Inferior parietal cortex (tissue), 1 donor: ENCODE measurements at regions not wholly inside any gene's neighbourhood (a gene's known extent, or its start where the extent isn't known, plus 50 kb on each side); places are given as distances from the start of the nearest gene placed in this dataset.

Source experiments
- DNase-seq: peaks from one replicate; pipeline ENCODE4 v3.0.0-alpha.2; 2016; ENCODE audit errors: extremely low spot score

DNA sequence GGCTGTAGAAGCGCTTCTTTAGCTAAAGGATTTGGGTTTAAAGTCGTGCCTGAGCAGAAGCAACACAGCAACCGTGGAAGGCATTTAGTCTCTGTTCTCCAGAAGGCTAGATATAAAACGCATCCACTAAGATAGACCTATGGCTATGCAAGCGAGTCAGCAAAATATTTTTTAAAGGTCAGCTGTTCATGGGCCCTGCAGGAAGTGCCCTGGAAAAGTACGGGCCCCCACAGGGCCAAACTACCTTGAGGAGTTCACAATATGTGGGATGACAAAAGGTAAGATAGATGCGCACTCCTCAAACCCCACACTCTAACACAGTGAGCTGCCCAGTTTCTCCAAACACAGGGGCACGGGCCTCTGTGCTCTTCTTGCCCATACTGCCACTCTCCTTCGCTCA, 261.6 kb downstream of the VPS13C start:
- no peak for DNase-seq

DNA sequence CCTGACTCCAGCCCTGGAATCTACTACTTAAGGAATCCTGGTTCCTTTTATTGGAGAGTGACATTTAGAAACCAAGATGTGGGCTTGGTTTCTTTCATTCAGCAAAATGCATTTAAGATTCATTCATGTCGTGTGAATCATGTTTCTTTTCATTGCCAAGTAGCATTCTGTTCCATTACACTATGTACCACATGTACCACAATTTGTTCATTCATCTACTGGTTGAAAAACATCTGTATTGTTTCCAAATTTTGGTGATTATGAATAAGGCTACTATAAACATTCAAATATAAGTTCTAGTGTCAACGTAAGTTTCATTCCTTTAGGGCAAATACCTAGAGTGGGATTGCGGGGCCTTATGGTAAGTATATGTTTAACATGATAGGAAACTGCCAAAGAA, 264.2 kb downstream of the VPS13C start:
- no peak for DNase-seq

DNA sequence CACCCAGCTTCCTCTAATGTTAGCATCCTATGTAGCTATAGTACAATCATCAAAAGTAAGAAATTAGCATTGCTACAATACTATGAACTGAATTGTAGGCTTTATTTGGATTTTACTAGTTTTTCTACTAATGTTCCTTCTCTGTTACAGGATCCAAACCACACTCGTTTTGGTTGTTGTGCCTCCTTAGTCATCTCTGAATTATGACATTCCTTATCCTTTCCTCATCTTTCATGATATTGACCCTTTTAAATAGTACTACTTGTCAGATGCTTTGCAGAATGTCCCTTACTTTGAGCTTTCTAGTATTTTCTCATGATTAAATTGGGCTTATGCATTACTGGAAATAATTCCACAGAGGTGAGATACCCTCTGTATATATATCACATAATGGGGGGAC, 265.4 kb downstream of the VPS13C start:
- DNase-seq: no peak

DNA sequence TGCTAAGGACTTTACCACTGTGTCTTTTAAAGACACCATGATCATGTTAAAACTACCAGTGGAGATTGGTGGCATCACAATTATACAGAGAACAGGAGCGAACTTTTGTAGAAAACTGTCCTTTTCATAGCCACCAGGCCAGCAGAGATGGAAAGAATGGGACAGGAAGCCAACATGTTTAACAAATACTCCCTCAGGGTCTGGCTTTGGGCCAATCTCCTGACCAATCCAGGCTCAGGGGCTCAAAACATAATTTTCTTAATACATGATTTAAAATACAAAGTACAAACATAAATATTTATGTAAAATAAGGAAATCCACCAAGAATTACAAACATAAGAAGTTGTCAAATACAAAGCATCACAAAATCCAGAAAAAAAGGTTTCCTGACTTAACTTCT, 266.0 kb downstream of the VPS13C start:
- DNase-seq: no peak

DNA sequence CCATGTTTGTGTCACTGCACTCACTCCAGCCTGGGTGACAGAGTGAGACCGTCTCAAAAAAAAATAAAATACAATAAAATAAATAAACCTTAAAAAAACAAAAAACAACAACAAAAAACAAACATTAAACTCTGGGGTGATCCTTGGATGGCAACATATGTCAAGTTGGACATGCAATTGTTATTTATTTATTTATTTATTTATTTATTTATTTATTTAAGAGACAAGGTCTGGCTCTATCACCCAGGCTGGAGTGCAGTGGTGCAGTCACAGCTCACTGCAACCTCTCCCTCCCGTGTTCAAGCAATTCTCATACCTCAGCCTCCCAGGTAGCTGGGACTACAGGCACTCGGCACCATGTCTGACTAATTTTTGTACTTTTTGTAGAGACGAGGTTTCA, 275.5 kb downstream of the VPS13C start:
- no peak for DNase-seq

DNA sequence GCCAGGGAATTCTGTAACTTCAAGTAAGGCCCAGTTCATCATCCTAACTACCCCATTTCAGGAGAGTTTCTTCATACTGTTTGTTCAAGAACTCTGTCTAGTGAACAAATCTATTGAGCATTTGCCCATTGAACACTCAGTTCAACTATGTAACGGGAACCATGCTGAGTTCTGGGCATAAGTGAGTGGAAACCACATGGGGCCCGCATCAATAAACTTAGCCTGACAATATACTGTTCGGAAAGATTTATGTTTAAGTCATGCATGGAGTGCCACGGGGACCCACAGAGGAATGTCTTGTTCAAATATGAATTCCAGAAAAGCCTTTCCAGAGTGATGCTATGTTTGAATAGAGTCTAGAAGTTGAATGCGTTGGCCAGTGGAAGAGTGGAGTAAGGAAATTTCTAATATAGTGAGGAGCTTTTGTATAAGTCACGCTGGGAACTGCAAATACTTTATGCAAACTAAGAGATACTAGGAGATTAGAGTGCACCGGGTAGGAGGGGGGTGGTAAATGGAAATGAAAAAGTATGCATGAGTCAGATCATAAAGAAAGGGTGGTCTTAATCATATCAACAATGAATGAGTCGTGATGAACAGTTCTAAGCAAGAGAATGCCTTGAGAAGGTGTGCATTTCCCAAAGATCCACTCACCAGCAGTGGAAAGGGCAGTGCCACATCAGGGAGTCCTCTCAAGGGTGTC, 279.8 kb downstream of the VPS13C start:
- no peak for DNase-seq

DNA sequence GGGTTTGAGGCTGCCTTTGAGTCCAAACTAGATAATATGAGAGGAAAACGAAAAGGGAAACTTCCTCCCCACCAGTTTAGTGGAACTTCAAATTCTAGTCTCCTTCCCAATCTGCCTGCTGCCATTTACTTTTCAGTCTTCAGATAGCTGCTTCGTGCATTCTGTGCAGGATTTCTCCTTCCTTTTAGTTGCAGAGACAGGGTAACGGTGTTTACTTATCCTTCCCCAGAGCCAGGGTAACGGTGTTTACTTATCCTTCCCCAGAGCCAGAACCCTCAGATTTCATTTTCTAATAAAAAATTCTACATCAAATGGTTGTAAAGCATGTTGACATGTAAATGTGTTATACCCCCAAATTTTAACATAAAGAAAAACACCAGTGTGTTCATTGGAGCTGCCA, 282.6 kb downstream of the VPS13C start:
- no peak for DNase-seq

DNA sequence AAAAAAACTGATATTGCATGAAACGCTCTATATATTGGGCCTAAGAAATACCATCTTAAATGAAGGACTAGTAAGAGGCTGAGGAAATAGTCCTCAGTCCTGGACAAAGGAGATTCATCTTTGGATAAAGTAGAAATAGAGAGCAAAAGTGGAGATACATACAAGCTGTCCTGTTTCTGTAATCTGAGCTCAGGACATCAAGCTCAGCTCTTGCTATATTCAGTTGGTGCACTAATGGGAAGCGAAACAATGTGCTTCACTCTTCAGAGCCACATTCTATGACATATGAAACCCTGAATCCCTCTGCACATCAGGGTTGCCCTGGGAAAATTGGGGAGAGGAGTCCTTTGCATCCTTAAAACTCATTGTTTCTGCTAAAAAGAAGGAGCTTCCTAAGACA, 290.7 kb downstream of the VPS13C start:
- DNase-seq: no peak

DNA sequence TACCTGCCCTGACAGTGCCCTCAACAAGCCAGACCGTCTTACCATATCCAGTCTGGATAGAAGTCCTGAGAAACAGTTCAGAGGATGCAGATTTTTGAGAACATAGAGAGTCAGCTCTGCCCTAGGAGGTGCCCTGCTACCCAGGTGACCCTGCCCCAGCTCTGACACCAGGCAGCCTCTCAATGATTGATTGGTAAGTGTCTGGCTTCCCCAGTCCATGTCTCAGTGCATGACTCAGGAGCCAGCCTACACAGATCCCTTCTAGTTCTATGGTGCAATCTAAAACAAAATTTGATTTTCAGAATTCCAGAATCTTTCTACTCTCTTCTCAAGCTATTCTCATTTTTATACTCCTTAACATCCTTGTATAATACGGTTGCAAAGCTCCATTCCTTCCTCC, 292.1 kb downstream of the VPS13C start:
- DNase-seq: no peak

DNA sequence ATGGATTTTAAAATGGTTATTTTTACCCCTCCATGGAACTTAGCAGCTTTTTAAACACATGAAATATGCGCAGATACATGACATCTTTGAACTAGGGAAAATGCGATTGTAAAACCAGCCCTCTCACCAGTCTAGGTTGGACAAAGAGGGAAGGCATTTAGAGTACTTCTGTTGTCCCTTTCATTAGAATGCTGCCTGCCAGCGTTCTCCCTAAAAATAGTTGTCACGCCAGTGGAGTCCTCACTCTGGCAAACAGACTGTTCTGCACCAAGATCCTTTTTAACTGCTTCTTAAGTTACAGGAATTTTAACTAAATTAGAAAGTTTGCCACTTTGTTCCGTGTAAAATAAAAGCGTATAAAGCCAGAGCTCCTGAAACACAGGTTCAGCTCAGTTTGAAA, 295.3 kb downstream of the VPS13C start:
- peak; percentile 29 for DNase-seq

DNA sequence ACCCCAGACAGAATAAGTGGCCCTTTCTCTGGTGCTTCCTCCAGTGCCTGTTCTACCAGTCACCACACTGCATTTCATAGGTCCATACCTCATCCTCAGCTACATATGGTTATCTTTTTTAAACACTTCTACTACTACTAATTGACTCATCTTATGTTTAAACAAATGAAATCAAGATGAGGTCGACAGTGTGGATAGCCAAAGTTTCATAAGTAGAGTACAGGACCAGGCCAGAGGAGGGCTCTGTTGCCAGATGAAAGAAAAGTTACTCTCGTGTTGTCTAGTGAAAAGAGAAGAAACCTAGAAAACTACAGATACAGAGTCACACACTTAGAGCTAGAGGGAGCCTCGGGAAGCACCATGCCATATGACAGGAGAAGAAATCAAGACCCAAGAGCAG, 296.1 kb downstream of the VPS13C start:
- DNase-seq: no peak

DNA sequence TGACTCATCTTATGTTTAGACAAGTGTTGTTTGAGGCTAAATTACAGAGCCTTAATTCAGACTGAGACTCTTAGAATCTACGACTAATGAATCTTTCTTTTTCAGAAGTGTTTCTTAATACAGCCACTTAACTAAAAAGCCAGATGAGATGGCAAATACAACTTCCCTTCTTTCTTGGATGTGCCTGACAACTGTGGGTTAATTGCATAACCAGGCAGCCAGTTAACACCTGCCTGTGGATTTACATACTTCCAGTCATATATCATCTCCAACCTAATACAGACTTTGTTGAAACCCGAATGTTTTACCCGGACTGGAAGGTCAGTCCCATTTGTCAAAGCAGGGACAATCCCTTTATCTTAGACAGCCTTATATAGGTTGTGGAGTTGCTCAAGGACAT, 297.6 kb downstream of the VPS13C start:
- DNase-seq: no peak

DNA sequence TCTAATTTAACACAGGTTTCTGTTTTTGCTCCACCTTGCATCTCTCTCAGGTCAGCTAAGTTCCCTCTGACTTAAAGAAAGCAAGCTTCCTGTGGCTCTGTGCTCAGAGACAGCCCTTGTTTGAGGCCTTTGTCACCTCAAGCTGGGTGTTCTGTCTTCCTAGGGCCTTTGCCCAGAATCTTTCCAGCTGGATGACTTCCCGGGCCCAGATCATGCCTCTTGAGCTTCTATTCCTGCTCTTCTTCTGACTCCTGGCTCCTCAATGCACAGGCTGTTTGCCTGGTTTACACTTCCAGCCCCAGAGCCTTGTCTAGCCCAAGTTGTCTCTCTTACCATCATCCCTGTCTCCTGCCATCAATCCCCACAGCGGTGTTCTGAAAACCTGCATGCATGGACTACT, 300.6 kb downstream of the VPS13C start:
- DNase-seq: no peak

DNA sequence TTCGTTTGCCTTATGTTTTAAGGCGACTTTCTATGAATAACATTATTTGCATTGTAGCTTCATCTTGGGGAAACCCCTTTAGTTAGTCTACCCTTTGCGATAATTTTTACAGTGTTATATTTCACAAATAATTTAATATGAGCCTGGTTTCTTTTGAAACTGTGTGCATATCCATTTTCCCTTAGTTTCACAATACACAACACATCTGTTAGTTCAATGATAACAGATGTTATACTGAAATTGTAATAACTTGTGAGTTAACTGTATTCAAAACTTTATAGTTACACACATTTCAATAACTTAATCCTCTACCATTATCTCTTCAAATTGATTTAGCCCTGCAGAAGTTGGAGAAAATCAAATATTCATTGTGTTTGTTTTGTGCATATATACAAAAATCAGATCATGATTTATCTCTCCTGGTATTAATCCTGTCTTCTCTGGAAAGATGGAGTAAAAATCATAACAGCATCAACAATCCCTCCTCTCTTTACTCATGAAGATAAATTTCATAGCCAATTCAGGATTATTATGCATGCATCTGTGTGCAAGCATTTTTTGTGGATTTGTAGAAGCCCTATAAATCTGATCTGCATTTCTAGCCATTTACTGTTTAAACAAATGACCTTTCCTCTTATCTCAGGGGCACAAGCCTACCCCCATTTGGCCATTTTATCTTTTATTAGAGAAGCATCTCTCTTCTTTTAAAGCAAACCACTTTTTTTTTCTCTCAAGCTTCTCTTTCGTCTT, 304.0 kb downstream of the VPS13C start:
- DNase-seq: no peak

DNA sequence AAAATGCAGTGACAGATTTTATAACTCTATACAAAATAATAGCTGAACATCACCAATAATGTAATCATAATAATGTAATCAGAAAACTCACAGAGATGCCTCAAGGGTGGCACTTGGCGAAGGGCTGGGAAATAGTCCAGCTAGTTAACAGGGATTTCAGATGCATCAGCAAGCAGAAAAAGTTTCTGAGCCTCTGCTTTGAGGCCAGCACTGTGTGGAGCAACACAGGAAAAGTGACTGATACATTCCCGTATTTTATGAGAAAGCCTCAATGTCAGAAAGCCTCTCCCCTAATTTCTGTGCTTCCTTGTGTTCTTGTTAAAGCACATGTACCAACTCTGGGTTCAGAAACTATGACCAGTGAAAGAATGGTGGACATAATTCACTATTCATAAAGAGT, 304.8 kb downstream of the VPS13C start:
- no peak for DNase-seq

DNA sequence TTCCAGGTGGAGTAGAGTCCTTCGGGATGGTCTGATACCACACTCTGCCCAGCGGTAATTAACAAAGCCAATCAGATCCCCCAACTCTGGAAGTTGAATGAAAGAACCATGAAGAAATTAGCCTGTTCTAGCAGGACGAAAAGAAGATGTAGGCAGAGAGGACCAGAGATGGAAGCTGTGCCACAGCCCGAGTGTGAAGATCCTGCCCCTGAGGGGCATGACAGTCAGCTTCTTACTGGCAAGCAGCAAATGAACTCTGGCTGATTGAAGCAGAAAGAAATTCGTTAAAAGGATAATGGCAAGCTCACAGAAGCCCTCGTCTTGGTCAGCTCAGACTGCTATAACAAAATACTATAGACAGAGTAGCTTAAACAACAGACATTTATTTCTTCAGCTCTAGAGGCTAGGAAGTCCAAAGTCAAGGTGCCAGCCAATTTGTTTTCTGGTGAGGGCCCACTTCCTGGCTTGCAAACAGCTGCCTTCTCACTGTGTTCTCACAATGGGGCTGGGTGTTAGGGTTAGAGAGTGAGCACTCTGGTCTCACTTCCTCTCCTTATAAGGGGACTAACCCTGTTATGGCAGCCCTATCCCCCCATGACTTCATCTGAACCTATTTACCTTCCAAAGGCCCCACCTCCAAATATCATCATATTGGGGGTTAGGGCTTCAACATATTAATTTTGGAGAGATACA, 307.1 kb downstream of the VPS13C start:
- no peak for DNase-seq

DNA sequence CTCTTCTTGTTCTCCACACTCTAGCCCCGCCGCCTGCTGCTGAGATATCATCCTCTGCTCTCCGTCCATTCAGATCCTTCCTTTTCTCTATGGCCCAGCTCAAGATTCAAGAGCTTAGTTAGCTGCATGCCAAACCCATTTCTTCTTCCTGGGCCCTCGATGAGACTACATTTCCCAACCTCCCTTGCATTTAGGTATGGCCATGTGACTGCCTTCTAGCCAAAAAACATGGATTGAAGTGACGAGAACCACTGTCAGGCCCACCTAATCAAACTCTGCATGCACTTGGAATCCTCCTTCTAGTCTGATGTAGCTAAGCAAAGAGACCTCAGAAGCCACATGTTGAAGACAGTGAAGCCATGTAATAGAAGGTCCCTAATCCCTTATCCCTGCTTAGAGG, 308.2 kb downstream of the VPS13C start:
- no peak for DNase-seq

DNA sequence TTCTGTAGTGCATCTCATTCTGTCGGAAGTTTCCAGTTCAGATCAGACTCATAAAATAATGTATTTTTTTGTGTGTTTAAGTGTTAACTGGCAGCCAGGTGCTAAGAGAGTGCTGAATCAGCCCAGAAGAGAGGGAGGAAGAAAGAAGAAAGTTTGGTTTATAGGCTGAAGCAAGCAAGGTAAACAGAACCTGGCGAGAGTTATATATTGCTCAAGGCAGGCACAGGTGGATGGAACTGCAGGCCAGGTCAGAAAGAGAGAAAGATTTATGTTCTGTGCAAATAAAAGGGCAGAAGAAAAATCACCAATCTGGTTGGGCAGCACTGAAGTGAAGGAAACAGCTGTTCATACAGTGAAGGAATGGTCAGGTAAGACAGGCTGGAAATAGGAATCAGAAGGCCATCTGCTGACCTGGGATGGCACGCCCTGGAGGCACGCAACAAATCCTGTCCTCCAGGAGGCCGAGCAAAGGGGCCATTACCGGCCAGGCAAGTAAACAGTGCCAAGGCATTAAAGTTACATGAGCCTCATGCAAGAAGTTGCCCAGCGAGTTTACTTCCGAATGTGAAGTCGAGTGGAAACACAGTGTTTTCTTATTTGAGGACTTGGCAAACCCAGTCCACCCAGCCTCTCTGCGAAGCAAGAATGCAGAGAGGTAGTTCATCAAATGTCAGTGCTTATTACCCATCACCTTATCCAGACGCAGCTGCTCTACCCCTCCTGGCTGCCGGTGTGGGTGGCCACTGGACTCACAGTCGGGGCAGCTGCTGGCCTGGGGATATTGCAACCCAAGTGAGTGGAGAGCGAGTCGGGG, 309.8 kb downstream of the VPS13C start:
- DNase-seq: no peak

DNA sequence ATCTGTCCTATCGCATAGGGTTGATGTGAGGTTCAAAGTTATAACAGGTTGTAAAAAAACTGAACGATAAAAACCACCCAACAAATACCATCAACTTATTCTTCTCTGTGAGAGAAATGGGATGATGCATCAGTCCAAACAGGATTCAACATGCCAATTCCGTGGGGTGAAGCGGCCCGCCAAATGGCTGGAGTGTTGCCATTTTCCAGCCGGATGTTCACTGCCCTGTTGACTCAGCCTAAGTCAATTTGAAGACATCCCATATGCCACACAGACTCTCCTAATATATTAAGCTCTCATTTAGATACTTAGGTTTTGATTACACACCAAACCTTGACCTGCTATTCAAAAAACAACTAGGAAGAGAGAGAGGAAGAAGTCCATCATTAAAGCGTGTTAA, 311.1 kb downstream of the VPS13C start:
- DNase-seq: no peak

DNA sequence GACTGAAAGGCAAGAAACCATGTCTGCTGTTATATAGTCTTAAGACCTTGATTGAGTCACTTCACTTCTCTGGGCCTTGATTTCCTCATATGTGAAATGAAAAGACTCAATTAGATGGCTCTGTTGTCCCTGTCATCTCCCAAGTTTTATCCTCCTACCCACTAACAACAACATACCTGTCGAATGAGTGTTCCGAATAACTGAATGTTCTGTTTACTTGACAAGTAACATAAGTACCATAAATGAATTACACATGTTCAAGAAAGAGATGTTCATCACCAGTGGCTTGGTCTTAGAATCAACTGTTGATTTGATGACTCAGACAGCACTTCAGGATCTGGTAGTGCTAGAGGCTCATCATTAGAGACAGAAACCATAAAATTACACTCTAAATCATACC, 311.7 kb downstream of the VPS13C start:
- no peak for DNase-seq

DNA sequence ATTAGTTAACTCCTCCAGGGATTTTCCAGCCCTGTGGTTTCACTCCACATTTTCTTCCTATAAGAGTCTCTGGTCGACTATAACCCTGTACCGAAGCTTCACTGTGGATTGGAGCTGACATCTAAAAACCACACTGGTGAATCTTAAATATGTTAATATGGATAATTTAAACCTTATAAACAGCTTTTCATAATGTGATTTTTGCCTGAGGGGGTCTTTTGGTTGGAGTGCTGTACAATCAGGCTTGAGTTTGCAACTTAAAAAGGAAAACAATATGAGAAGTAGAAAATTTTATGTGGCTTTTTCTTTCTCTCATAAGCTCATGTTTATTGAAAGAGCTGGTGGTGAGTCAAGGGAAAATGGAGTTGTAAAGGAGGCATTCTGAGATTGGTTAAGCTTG, 313.7 kb downstream of the VPS13C start:
- no peak for DNase-seq

DNA sequence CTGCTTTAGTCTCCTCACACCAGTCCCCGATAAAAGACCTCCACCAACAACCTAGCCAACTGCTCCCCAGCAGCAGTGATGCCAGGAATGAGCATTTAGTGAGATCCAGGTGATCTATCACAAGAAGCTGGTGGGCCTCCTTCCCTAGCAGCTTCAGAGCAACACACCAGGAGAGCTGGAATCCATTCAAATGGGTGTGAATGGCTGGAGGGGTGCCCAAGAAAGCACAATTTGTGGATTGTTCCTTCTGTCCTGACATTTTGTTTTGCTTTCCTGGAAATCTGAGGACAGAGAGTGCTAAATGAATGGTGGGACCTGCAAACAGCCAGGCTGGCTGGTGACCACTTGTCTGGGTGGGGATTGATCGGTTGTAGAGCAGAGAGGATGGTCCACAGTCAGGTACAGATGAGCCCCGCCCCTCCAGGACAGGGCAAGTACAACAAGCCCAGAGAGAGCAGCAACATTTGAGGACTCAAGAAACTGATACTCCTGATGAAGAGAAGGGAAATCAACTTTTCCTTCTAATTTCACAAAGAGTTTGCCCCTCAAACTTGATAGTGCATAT, 316.8 kb downstream of the VPS13C start:
- no peak for DNase-seq
